Kidney epithelial cell (primary cell): ENCODE measurements at regions not wholly inside any gene's neighbourhood (a gene's known extent, or its start where the extent isn't known, plus 50 kb on each side); places are given as distances from the start of the nearest gene placed in this dataset.

Source experiments
- DNase-seq: peaks from one replicate; pipeline ENCODE4 v3.0.0-alpha.2; 2010; ENCODE audit warnings: low read depth
- H3K27me3 ChIP-seq: 2 replicates; pipeline ENCODE4 v1.6.0; 2011; ENCODE audit warnings: low read length; ENCODE audit not compliant: control insufficient read depth, insufficient read depth
- H3K36me3 ChIP-seq: 2 replicates; pipeline ENCODE4 v1.5.1; 2011; ENCODE audit warnings: low read length; ENCODE audit not compliant: control insufficient read depth, insufficient read depth
- H3K4me3 ChIP-seq: 2 replicates; pipeline ENCODE4 v1.5.1; 2011; ENCODE audit warnings: low read depth, mild to moderate bottlenecking, control low read depth, low read length
- TF ChIP-seq, protein P1 (sequence below): IDR thresholded peaks from 2 replicates; pipeline ENCODE4 v1.5.1; 2011; ENCODE audit warnings: mild to moderate bottlenecking, moderate library complexity, low read length, control low read depth, inconsistent platforms; ENCODE audit not compliant: insufficient read depth, poor library complexity, severe bottlenecking

- H3K27me3 ChIP-seq = peaks cover 30% of the 10 kb centered on the region
- TF ChIP-seq, protein P1, sequence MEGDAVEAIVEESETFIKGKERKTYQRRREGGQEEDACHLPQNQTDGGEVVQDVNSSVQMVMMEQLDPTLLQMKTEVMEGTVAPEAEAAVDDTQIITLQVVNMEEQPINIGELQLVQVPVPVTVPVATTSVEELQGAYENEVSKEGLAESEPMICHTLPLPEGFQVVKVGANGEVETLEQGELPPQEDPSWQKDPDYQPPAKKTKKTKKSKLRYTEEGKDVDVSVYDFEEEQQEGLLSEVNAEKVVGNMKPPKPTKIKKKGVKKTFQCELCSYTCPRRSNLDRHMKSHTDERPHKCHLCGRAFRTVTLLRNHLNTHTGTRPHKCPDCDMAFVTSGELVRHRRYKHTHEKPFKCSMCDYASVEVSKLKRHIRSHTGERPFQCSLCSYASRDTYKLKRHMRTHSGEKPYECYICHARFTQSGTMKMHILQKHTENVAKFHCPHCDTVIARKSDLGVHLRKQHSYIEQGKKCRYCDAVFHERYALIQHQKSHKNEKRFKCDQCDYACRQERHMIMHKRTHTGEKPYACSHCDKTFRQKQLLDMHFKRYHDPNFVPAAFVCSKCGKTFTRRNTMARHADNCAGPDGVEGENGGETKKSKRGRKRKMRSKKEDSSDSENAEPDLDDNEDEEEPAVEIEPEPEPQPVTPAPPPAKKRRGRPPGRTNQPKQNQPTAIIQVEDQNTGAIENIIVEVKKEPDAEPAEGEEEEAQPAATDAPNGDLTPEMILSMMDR = no peak
- no peaks in the 10 kb centered on the region for H3K36me3 ChIP-seq
- no peak for DNase-seq
- no peak overlapping the region for H3K4me3 ChIP-seq
Measured at GRCh38 chr13:99900960-99901359, 70.6 kb downstream of the ZIC5 start.

GRCh38 chr13:99898421-99898820, 73.1 kb downstream of the ZIC5 start:
- Histone ChIP-seq H3K27me3 (peaks cover 46% of the 10 kb centered on the region), H3K36me3 (no peaks in the 10 kb centered on the region), H3K4me3 (no peak overlapping the region)
- DNase-seq = no peak
- TF ChIP-seq, protein P1 = no peak

DNA sequence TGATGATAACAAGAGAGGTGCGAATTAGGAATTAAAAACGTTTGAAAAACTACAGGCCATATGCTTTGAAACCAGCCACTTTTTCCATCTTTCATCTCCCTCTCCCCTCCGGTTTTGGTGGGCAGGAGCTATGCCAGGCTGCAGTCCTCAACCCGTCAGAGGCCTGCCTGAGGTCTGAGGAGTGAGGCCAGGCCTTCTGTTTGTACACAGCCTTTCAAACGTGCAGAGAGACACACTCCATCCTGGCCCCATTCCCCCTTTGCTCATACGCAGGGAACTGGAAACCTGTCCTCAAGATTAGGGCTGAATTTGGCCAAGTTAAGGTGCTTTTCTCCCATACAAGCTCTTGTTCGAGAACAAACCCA, 74.5 kb downstream of the ZIC5 start:
- no peak for DNase-seq
- Histone ChIP-seq H3K4me3 (no peak overlapping the region), H3K36me3 (no peaks in the 10 kb centered on the region), H3K27me3 (peaks cover 45% of the 10 kb centered on the region)
- TF ChIP-seq, protein P1 = no peak

DNA sequence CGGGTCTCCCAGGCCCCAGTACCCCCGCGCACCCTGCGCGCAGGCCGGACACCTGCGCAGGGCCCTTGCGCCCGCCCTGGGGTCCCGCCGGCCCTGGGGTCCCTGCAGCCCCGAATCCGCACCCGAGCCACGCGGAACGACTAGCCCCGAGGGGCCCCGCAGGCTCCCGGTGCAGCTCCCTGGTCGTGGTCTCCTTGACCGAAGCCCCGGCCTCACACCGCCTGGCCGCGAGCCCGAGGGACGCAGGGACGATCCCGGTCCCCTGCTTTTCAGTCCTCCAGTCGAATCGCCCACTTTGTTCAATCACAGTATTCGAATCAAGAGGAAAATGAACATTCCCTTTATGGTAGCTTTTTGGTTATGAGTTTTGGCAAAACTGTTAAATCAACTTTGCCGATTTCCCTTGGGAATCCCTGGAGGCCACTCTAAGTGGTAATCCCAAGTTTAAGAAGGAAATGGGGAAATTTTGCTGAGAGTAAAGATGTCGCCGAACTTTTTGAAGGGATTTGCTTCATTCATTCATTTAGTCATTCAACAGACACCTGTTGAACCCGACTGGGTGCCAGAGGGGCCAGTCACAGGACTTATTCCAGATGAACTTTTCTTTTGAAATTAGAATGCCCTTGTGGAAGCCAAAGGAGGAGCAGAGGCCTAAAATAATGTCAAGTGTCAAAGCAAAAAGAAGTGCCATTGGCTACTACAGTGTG, 75.0 kb downstream of the ZIC5 start:
- TF ChIP-seq, protein P1 = no peak
- Histone ChIP-seq H3K4me3 (no peak overlapping the region), H3K36me3 (no peaks in the 10 kb centered on the region), H3K27me3 (peaks cover 45% of the 10 kb centered on the region)
- no peak for DNase-seq

- Histone ChIP-seq H3K36me3 (no peaks in the 10 kb centered on the region), H3K4me3 (no peak overlapping the region), H3K27me3 (peaks cover 42% of the 10 kb centered on the region)
- TF ChIP-seq, protein P1 = no peak
- DNase-seq = no peak
Measured at GRCh38 chr13:99895444-99896368, 75.9 kb downstream of the ZIC5 start.
